NCI-H345 treated with DMSO at 0.1 percent for 48 hours (cell line): ENCODE measurements at regions not wholly inside any gene's neighbourhood (a gene's known extent, or its start where the extent isn't known, plus 50 kb on each side); places are given as distances from the start of the nearest gene placed in this dataset.
"Not testable (repeated sequence)": the region's sequence is repeated elsewhere in the genome, so short reads cannot be mapped to it uniquely, and the experiment has no call there.

Experiments used
- DNase-seq: peaks from one replicate; lab custom pipeline; 2025; ENCODE audit not compliant: unreplicated experiment; lab: John Stamatoyannopoulos, UW

- peak; percentile 26 for DNase-seq
These were observed 115.6 kb upstream of the ZBED5 start for GRCh38 chr11:10973416-10973815.

- no peak for DNase-seq
These were observed 113.1 kb upstream of the ZBED5 start for GRCh38 chr11:10970926-10971325.

- DNase-seq: no peak
These were observed 111.5 kb upstream of the ZBED5 start for GRCh38 chr11:10969387-10969786.

DNA sequence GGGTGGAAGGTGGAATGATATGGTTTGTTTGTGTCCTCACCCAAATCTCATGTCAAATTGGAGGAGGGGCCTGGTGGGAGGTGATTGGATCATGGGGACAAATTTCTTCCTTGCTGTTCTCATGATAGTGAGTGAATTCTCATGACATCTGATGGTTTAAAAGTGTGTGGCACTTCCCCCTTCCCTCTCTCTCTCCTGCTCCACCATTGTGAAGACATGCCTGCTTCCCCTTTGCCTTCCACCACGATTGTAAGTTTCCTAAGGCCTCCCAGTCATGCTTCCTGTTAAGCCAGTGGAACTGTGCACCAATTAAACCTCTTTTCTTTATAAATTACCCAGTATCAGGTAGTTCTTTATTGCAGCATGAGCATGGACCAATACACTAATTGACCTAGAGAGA is 99.0 kb upstream of the ZBED5 start:
- not testable (repeated sequence) for DNase-seq

GRCh38 chr11:10955616-10956015 is 97.8 kb upstream of the ZBED5 start:
- DNase-seq: no peak

- no peak for DNase-seq
These were observed 96.3 kb upstream of the ZBED5 start for GRCh38 chr11:10954184-10954583.

DNA sequence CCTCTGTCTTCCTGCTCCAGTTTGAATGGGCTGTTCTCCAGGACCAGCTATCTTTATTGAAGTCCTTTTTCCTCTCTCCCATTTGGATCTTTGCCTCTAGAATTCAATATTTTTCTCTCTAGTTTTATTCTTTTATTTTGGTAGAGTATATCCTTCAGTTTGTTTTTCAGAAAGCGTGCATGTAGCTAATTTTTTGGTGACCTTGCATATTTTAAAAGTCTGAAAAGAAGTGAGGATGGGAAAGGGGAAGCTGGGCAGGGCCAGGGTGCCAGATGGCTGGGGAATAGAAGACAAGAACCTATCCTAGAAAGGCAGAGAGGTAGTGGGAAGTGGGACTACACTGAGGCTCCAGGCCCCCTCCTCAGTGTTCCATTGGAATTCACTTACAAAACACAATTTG is 95.0 kb upstream of the ZBED5 start:
- DNase-seq: no peak

GRCh38 chr11:10947935-10948334 is 90.1 kb upstream of the ZBED5 start:
- DNase-seq: not testable (repeated sequence)

DNA sequence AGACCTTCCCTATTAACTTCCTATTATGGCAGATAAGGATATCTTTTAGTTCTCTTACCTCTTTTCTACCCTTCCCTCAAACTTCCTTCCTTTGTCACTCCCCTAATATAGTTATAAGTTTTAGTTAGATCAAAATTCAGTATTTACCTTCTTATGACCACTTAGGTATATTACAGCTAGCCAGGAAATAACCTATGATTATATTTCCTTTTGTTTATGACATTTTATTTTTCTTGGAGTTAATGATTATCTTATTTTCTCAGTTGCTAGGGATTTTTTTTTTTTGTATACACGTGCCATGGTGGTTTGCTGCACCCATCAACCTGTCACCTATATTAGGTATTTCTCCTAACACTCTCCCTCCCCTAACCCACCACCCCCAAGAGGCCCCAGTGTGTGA is 88.2 kb upstream of the ZBED5 start:
- no peak for DNase-seq

DNA sequence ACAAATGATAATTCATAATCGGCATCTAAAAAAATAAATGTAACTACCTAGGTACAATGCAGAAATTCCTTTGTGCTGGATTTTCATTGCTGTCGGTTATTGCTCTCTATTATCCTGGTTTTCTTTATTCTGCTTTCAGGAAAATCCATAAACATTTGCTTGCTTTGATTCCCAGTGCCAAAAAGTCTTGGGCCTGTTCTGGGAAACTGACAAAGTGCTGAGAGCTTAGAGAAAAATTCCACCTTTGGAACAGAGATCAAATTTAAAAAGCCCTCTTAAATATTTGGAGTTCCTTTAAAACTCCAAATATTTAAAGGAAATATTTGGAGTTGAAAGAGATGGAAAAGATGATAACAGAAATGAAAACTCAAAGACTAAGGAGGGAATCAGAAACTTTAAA is 87.3 kb upstream of the ZBED5 start:
- DNase-seq: no peak

- no peak for DNase-seq
These were observed 86.1 kb upstream of the ZBED5 start for GRCh38 chr11:10943968-10944367.

DNA sequence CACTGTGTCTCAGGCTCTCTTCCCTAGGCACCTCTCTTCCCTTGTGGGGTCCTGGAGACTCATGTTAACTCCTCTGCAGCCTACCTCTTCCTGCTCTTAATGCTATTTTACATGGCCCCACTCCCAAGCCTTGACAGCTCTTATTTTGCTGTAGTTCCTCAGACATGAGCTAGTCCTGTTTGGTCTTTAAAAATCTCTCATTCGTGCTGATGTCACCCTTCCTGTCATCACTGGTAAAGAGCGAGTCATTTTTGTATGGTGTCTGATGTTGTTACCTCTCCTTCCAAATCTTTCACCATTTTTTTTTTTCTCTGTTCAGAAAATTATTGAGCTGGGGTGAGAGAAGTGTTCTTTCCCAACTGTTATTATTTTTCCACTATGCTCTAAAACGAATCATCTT is 84.8 kb upstream of the ZBED5 start:
- DNase-seq: no peak

DNA sequence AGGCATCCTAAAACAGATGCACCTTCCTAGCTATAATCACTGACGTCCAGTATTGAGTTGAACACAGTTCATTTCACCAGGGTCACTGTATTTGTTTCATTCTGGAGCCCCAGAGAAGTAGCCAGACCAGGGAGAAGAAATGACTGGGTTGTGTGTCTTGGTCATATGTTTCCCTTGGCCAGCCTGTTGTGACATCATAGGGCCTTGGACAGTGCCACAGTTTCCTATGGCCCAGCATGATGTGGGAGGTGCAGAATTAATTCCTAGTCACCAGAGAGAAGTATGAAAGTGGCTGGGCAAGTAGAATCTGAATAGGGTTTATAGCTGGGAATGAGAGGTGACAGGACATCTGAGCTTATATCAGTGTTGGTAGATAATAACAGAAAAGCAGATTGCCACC is 84.0 kb upstream of the ZBED5 start:
- DNase-seq: no peak

DNA sequence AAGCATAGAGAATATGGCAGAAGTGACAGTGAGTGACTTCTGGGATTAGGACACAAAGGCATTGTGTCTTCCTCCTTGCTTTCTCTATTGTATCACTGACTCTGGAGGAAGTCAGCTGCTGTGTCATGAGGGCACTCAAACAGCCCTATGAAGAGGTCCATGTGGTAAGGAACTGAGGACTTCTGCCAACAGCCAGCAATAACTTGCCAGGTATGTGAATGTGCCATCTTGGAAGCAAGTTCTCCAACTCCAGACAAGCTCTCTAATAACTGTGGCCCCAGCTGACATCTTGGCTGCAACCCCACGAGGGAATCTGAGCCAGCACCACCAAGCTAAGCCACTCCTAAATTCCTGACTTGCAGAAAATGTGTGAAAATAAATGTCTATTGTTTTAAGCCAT is 83.6 kb upstream of the ZBED5 start:
- DNase-seq: no peak

DNA sequence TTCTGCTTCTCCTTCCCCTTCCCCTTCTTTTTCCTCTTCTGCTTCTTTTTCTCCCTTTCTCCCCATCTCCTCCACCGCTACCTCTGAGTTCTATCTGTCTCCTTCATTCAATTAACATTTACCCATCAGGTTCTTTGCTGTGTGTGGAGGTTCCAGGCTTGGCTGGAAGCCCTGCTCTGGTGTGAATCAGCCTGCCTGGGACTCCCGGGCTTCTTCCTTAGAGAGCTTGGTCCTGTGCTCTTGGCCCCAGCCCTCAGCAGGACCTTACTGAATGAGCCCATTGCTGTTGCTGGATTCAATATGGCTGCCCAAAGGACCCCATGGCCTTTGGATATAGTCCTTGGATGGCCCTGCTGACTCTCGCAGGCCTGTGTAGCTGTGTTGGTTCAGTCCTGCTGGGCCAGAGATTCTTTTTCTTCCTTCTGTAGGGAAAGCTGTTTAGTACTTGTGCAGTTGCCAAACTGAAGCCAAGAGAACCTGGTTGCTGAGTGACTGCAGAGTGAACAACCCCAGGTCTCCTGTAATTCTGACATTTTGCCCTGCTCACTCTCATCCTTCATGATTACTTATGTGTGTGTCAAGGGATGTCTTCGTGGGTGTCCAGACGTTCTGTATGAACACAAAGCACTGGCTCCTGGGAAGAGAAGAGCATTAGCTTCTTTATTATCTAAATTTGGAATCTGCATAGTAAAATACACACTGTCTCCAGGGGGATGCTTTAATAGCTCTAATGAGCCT is 81.0 kb upstream of the ZBED5 start:
- DNase-seq: no peak

GRCh38 chr11:10938231-10938630 is 80.4 kb upstream of the ZBED5 start:
- no peak for DNase-seq

DNA sequence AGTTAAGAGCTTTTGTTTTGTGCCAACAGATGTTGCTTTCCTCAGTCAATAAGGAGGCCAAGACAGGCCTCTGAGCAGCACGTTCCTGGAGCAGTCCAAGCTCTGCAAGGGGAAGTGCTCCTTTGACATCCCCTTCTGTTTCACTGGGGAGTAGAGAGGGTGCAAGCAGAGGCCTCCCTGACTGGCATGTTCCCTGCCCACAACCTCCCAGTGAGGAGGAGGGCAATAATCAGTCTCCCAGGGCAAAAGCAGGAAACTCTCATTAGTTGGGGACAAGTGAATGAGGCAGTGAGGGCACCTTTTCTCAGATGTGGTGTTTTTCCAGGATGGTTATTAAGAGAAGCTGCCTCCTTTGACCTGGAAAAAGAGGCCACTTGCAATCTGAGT is 79.5 kb upstream of the ZBED5 start:
- DNase-seq: no peak

DNA sequence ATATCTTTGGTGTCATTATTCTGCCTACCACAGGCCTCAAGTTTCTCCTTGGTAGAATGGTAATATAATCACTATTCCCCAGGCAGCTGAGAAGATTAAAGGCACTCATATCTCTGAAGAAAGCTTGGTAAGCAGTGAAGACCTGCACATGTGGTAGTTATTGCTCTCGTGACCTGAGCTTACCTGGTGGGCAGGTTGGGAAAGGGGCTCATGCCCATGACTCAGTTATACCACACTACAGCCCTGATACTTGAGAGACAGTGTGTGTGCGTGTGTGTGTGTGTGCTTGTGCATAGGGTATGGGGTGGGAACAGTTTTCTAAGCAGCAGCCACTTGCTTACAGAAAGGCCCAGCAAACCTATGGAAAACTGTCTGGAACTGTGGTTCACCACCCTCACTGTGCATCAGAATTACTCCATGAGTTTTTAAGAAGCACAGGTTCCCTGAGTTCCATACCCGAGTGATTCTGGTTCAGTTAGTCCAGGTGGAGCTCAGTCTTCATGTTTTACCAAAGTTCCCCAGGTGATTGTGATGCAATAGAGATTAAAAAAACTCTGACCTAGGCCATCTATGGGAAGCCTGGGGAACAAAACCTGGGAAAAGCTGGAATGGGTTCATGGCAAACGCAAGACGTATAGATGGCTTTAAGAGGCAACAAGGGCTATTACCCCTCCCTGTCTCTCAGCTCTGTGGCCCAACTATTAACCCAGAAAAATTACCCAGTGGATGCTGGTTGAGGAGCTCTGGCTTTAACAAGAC is 79.0 kb upstream of the ZBED5 start:
- DNase-seq: no peak

- no peak for DNase-seq
These were observed 77.2 kb upstream of the ZBED5 start for GRCh38 chr11:10935015-10935559.

GRCh38 chr11:10934293-10934860 is 76.5 kb upstream of the ZBED5 start:
- no peak for DNase-seq

GRCh38 chr11:10933455-10934292 is 75.8 kb upstream of the ZBED5 start:
- peak; percentile 81 for DNase-seq
